Mucosa of descending colon (tissue), 3 donors: ENCODE measurements at regions not wholly inside any gene's neighbourhood (a gene's known extent, or its start where the extent isn't known, plus 50 kb on each side); places are given as distances from the start of the nearest gene placed in this dataset.

Source experiments
- ATAC-seq: fragments of 200-7000 bp; cut with Tn5 transposase; one replicate; pipeline ENCODE4 v1.9.1; 2020; ENCODE audit warnings: mild to moderate bottlenecking, moderate library complexity
- DNase-seq, 3 donors: peaks; one replicate each; pipeline ENCODE4 v3.0.0-alpha.2; 2020
- H3K36me3 ChIP-seq: fragments of 200-600 bp; one replicate; pipeline ENCODE4 v1.8.0; 2021; ENCODE audit warnings: low read depth, mild to moderate bottlenecking
- H3K4me1 ChIP-seq: fragments of 200-600 bp; one replicate; pipeline ENCODE4 v1.8.0; 2021; ENCODE audit warnings: low read depth, mild to moderate bottlenecking
- H3K4me3 ChIP-seq: fragments of 200-600 bp; one replicate; pipeline ENCODE4 v1.8.0; 2021; ENCODE audit warnings: mild to moderate bottlenecking
- H3K9me3 ChIP-seq: fragments of 200-600 bp; one replicate; pipeline ENCODE4 v1.8.0; 2021; ENCODE audit warnings: mild to moderate bottlenecking
- intact Hi-C, 2 donors: fragments of 100-400 bp; cut with DNase I in 1 of 2; cut with micrococcal nuclease in 1 of 2; formaldehyde crosslinking; loops; one replicate each; pipeline versions ENCODE4 v1.11.0 to v1.11.1; 2022; cut with DNase I, micrococcal nuclease
- TF ChIP-seq, protein P1 (sequence below): fragments of 200-600 bp; IDR thresholded peaks from one replicate; pipeline ENCODE4 v1.8.0; 2022; ENCODE audit warnings: antibody characterized with exemption, mild to moderate bottlenecking
- donor health status: DM: no; HTN: no; CAD: no; lungs with moderate emphysema.
- donor health status: DM: no; HTN: no; CAD: no.
- donor health status: DM: no; HTN: yes; CAD: no.

DNA sequence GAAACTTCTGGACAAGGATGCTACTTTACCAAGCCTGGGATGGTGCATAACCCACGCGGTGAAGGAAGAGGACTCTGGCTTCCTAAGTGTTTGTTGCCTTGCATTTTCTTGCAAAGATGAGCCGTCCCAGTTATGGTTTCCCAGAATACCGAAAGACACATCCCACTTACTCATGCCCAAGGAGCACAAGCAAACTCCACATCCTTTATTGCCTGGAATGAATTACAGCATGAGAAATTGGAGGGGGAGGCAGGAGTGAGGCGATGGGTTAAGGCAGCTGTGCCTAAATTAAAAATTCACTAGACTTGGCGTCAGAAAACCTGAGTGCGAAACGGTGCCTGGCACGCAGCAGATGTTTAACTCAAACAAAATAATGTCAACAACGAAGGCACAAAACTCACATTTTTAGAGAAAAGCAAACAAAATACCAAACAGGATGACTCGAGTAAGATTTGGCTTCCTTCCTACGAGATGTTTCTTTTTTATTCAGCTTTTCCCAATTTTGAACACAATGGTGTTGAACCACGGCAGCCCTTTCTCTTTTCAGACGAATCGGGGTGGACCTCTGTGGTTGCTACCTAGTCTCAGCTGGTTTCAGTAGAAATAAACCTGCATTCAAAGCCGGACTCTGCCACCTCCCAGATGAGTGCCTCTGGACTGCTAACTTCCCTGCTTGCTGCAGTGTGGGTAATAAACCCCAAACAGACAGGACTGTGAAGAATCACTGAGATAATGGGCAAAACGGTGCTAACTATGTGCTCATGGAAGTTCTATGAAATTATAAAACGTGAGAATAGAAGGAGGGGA lies 100.3 kb upstream of the NCK2 start:
- Histone ChIP-seq H3K36me3 (no peaks in the 10 kb centered on the region), H3K4me3 (no peak overlapping the region), H3K4me1 (no peaks in the 10 kb centered on the region), H3K9me3 (no peaks in the 10 kb centered on the region)
- ATAC-seq (peak; percentile 70), DNase-seq (no peak)
- intact Hi-C loops, result no loop called here
- TF ChIP-seq, protein P1, sequence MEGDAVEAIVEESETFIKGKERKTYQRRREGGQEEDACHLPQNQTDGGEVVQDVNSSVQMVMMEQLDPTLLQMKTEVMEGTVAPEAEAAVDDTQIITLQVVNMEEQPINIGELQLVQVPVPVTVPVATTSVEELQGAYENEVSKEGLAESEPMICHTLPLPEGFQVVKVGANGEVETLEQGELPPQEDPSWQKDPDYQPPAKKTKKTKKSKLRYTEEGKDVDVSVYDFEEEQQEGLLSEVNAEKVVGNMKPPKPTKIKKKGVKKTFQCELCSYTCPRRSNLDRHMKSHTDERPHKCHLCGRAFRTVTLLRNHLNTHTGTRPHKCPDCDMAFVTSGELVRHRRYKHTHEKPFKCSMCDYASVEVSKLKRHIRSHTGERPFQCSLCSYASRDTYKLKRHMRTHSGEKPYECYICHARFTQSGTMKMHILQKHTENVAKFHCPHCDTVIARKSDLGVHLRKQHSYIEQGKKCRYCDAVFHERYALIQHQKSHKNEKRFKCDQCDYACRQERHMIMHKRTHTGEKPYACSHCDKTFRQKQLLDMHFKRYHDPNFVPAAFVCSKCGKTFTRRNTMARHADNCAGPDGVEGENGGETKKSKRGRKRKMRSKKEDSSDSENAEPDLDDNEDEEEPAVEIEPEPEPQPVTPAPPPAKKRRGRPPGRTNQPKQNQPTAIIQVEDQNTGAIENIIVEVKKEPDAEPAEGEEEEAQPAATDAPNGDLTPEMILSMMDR, result no peak

- peak in 1 of 3 donors; percentile 22 for DNase-seq
- Histone ChIP-seq H3K36me3 (no peaks in the 10 kb centered on the region), H3K4me1 (no peaks in the 10 kb centered on the region), H3K9me3 (no peaks in the 10 kb centered on the region), H3K4me3 (no peak overlapping the region)
- peak; percentile 82 for ATAC-seq
- TF ChIP-seq, protein P1, result no peak
- intact Hi-C loops, result no loop called here
Observed at GRCh38 chr2:105643405-105644173, 101.1 kb upstream of the NCK2 start.

- DNase-seq, result no peak
- no peaks in the 10 kb centered on the region for H3K4me1 ChIP-seq
- H3K36me3 ChIP-seq, result no peaks in the 10 kb centered on the region
- H3K9me3 ChIP-seq, result no peaks in the 10 kb centered on the region
- no peak overlapping the region for H3K4me3 ChIP-seq
- no peak for ATAC-seq
- TF ChIP-seq, protein P1, result no peak
- intact Hi-C loops, result no loop called here
Observed at GRCh38 chr2:105641389-105641811, 103.3 kb upstream of the NCK2 start.

- H3K4me1 ChIP-seq, result no peaks in the 10 kb centered on the region
- DNase-seq (no peak), ATAC-seq (no peak)
- no peaks in the 10 kb centered on the region for H3K9me3 ChIP-seq
- no peak overlapping the region for H3K4me3 ChIP-seq
- H3K36me3 ChIP-seq, result no peaks in the 10 kb centered on the region
- TF ChIP-seq, protein P1, result no peak
- intact Hi-C loops, result no loop called here
Observed at GRCh38 chr2:105640246-105640645, 104.5 kb upstream of the NCK2 start.

GRCh38 chr2:105636109-105636740 lies 108.5 kb upstream of the NCK2 start:
- intact Hi-C loops, result no loop called here
- DNase-seq, result no peak
- H3K4me1 ChIP-seq, result no peaks in the 10 kb centered on the region
- no peaks in the 10 kb centered on the region for H3K9me3 ChIP-seq
- ATAC-seq, result no peak
- no peaks in the 10 kb centered on the region for H3K36me3 ChIP-seq
- H3K4me3 ChIP-seq, result no peak overlapping the region
- TF ChIP-seq, protein P1, result no peak
